Loucy (cell line): ENCODE measurements at regions not wholly inside any gene's neighbourhood (a gene's known extent, or its start where the extent isn't known, plus 50 kb on each side); places are given as distances from the start of the nearest gene placed in this dataset.
A peak's percentile ranks its signal among the peaks of the same experiment; 100 is the strongest.

Source experiments
- H2AFZ ChIP-seq: fragments of 200-600 bp; sonication (generic); 2 replicates; pipeline ENCODE4 v1.6.0; 2016; ENCODE audit warnings: antibody characterized with exemption, mild to moderate bottlenecking, low read length, moderate library complexity
- H3F3A ChIP-seq: fragments of 200-600 bp; 2 replicates; pipeline ENCODE4 v1.6.0; 2016; ENCODE audit warnings: antibody characterized with exemption, low read depth, mild to moderate bottlenecking
- H3K27me3 ChIP-seq: fragments of 200-600 bp; sonication (generic); 2 replicates; pipeline ENCODE4 v1.6.1; 2014; ENCODE audit warnings: low read length, mild to moderate bottlenecking; ENCODE audit not compliant: insufficient read depth, poor library complexity, severe bottlenecking
- H3K36me3 ChIP-seq: fragments of 200-600 bp; sonication (generic); 2 replicates; pipeline ENCODE4 v1.6.1; 2016; ENCODE audit warnings: low read length; ENCODE audit not compliant: insufficient read depth
- H3K4me1 ChIP-seq: fragments of 200-600 bp; sonication (generic); 2 replicates; pipeline ENCODE4 v1.5.1; 2014; ENCODE audit warnings: low read length, mild to moderate bottlenecking; ENCODE audit not compliant: insufficient read depth, poor library complexity, severe bottlenecking
- H3K4me2 ChIP-seq: fragments of 200-600 bp; sonication (generic); 2 replicates; pipeline ENCODE4 v1.6.0; 2014; ENCODE audit warnings: antibody characterized with exemption, low read length, low read depth, mild to moderate bottlenecking; ENCODE audit not compliant: poor library complexity, severe bottlenecking
- H3K4me3 ChIP-seq: fragments of 200-600 bp; sonication (generic); 2 replicates; pipeline ENCODE4 v1.5.1; 2014; ENCODE audit warnings: low read length, mild to moderate bottlenecking, mixed read lengths; ENCODE audit not compliant: poor library complexity, severe bottlenecking
- H3K79me2 ChIP-seq: fragments of 200-600 bp; sonication (generic); 2 replicates; pipeline ENCODE4 v1.6.1; 2014; ENCODE audit warnings: low read length; ENCODE audit not compliant: insufficient read depth
- H3K9ac ChIP-seq: fragments of 200-600 bp; sonication (generic); 2 replicates; pipeline ENCODE4 v1.6.0; 2014; ENCODE audit warnings: mild to moderate bottlenecking, low read depth, low read length, moderate library complexity; ENCODE audit not compliant: poor library complexity, severe bottlenecking
- H3K9me2 ChIP-seq: fragments of 200-600 bp; sonication (generic); replicated peaks from 2 replicates; pipeline ENCODE4 v1.6.1; 2016; ENCODE audit warnings: low read depth, low read length, mixed read lengths
- H3K9me3 ChIP-seq: fragments of 200-600 bp; sonication (generic); 2 replicates; pipeline ENCODE4 v1.6.1; 2014; ENCODE audit warnings: mild to moderate bottlenecking, antibody characterized with exemption, low read length, low read depth; ENCODE audit not compliant: insufficient read depth
- H4K20me1 ChIP-seq: fragments of 200-600 bp; sonication (generic); 2 replicates; pipeline ENCODE4 v1.6.0; 2014; ENCODE audit warnings: antibody characterized with exemption, low read length, mild to moderate bottlenecking; ENCODE audit not compliant: insufficient read depth, poor library complexity, severe bottlenecking
- CTCF ChIP-seq: fragments of 200-600 bp; sonication (generic); conservative IDR thresholded peaks from 2 replicates; pipeline ENCODE4 v1.5.1; 2014; ENCODE audit warnings: mild to moderate bottlenecking, antibody characterized with exemption, low read length
- EZH2phosphoT487 ChIP-seq: fragments of 200-600 bp; IDR thresholded peaks from 2 replicates; pipeline ENCODE4 v1.6.1; 2018; ENCODE audit warnings: antibody characterized with exemption, mild to moderate bottlenecking, moderate library complexity, borderline replicate concordance

- Histone ChIP-seq H3K9ac (no peak overlapping the region), H3K9me3 (no peaks in the 10 kb centered on the region), H3K4me3 (no peak overlapping the region), H3K4me2 (no peak overlapping the region), H3K4me1 (no peaks in the 10 kb centered on the region), H4K20me1 (no peaks in the 10 kb centered on the region), H3K27me3 (no peaks in the 10 kb centered on the region), H3K79me2 (no peaks in the 10 kb centered on the region), H2AFZ (no peak overlapping the region), H3K36me3 (no peaks in the 10 kb centered on the region), H3K9me2 (no peaks in the 10 kb centered on the region), H3F3A (no peaks in the 10 kb centered on the region)
- TF ChIP-seq EZH2phosphoT487 (no peak), CTCF (peak; percentile 67)
Observed at GRCh38 chr9:18208166-18209059, 265.5 kb upstream of the ADAMTSL1 start.

- Histone ChIP-seq H3K9me2 (no peaks in the 10 kb centered on the region), H3K9ac (no peak overlapping the region), H3K27me3 (peaks cover 6% of the 10 kb centered on the region), H3F3A (no peaks in the 10 kb centered on the region), H3K4me2 (no peak overlapping the region), H3K9me3 (no peaks in the 10 kb centered on the region), H3K79me2 (no peaks in the 10 kb centered on the region), H3K36me3 (no peaks in the 10 kb centered on the region), H4K20me1 (no peaks in the 10 kb centered on the region), H3K4me1 (no peaks in the 10 kb centered on the region), H2AFZ (no peak overlapping the region), H3K4me3 (no peak overlapping the region)
- TF ChIP-seq EZH2phosphoT487 (no peak), CTCF (no peak)
Observed at GRCh38 chr9:18215626-18216025, 258.3 kb upstream of the ADAMTSL1 start.

GRCh38 chr9:18216376-18216775 is 257.6 kb upstream of the ADAMTSL1 start:
- Histone ChIP-seq H3K9me3 (no peaks in the 10 kb centered on the region), H3K27me3 (peaks cover 6% of the 10 kb centered on the region), H3K4me2 (no peak overlapping the region), H3K9ac (no peak overlapping the region), H3K9me2 (no peaks in the 10 kb centered on the region), H3K4me3 (no peak overlapping the region), H3K36me3 (no peaks in the 10 kb centered on the region), H3F3A (no peaks in the 10 kb centered on the region), H2AFZ (no peak overlapping the region), H3K79me2 (no peaks in the 10 kb centered on the region), H4K20me1 (no peaks in the 10 kb centered on the region), H3K4me1 (no peaks in the 10 kb centered on the region)
- TF ChIP-seq EZH2phosphoT487 (no peak), CTCF (no peak)
